ENCODE measurements at regions not wholly inside any gene's neighbourhood (a gene's known extent, or its start where the extent isn't known, plus 50 kb on each side); places are given as distances from the start of the nearest gene placed in this dataset.

- DNase-seq = no peak
Measured at GRCh38 chr1:59159557-59160203, 137.2 kb upstream of the FGGY start.

- DNase-seq = no peak
Measured at GRCh38 chr1:59161136-59161535, 135.8 kb upstream of the FGGY start.

- DNase-seq = no peak
Measured at GRCh38 chr1:59162665-59163064, 134.2 kb upstream of the FGGY start.

GRCh38 chr1:59163268-59164092 is 133.4 kb upstream of the FGGY start:
- DNase-seq = peak; percentile 50

GRCh38 chr1:59164371-59164770 is 132.5 kb upstream of the FGGY start:
- DNase-seq = no peak

- no peak for DNase-seq
Measured at GRCh38 chr1:59165353-59165752, 131.5 kb upstream of the FGGY start.

GRCh38 chr1:59169703-59170102 is 127.2 kb upstream of the FGGY start:
- DNase-seq = no peak

- no peak for DNase-seq
Measured at GRCh38 chr1:59170659-59171058, 126.2 kb upstream of the FGGY start.

GRCh38 chr1:59171788-59172187 is 125.1 kb upstream of the FGGY start:
- no peak for DNase-seq

GRCh38 chr1:59172693-59173092 is 124.2 kb upstream of the FGGY start:
- DNase-seq = no peak

GRCh38 chr1:59173721-59174120 is 123.2 kb upstream of the FGGY start:
- no peak for DNase-seq

GRCh38 chr1:59176471-59176870 is 120.4 kb upstream of the FGGY start:
- no peak for DNase-seq

- DNase-seq = no peak
Measured at GRCh38 chr1:59177756-59178155, 119.1 kb upstream of the FGGY start.

GRCh38 chr1:59178339-59179187 is 118.3 kb upstream of the FGGY start:
- no peak for DNase-seq

GRCh38 chr1:59179673-59180072 is 117.2 kb upstream of the FGGY start:
- DNase-seq = no peak

GRCh38 chr1:59180735-59181134 is 116.2 kb upstream of the FGGY start:
- DNase-seq = no peak

GRCh38 chr1:59183749-59184317 is 113.1 kb upstream of the FGGY start:
- no peak for DNase-seq

GRCh38 chr1:59184365-59184905 is 112.5 kb upstream of the FGGY start:
- DNase-seq = no peak

GRCh38 chr1:59185163-59185860 is 111.6 kb upstream of the FGGY start:
- no peak for DNase-seq

- DNase-seq = no peak
Measured at GRCh38 chr1:59186656-59187055, 110.2 kb upstream of the FGGY start.

GRCh38 chr1:59188413-59189213 is 108.3 kb upstream of the FGGY start:
- DNase-seq = peak; percentile 63

Data from DMS53 (cell line).